PC-9 (cell line): ENCODE measurements at regions not wholly inside any gene's neighbourhood (a gene's known extent, or its start where the extent isn't known, plus 50 kb on each side); places are given as distances from the start of the nearest gene placed in this dataset.

Source experiments
- BruUV-seq: library from RNA; stranded (reverse); fragments of 400-500 nt; replicated peaks from 2 replicates; lab custom pipeline; 2021; lab: Mats Ljungman, UMichigan
- CTCF ChIA-PET: fragments of 300-600 bp; sonication (Branson Sonifier 250); formaldehyde crosslinking; loops from one replicate; lab custom pipeline; 2022; ENCODE audit warnings: antibody characterized with exemption; lab: Charles Lee
- POLR2A ChIA-PET: fragments of 300-600 bp; sonication (Branson Sonifier 250); formaldehyde crosslinking; loops from one replicate; lab custom pipeline; 2022; ENCODE audit warnings: antibody characterized with exemption; ENCODE audit not compliant: unreplicated experiment; lab: Charles Lee
- DNase-seq, 2 experiments: peaks; one replicate each; pipeline versions ENCODE4 v3.0.0 to v3.0.0-alpha.2; 2015 to 2022; ENCODE audit warnings: mixed read lengths in 1 of 2
- H2AFZ ChIP-seq: fragments of 200-600 bp; sonication (generic); 2 replicates; pipeline ENCODE4 v1.8.1; 2017; ENCODE audit warnings: antibody characterized with exemption
- H3F3A ChIP-seq: fragments of 200-600 bp; sonication (generic); 2 replicates; pipeline ENCODE4 v1.8.1; 2017; ENCODE audit warnings: antibody characterized with exemption, mild to moderate bottlenecking, low read depth; ENCODE audit not compliant: insufficient read depth
- H3K27ac ChIP-seq: fragments of 200-600 bp; sonication (generic); 2 replicates; pipeline ENCODE4 v1.6.1; 2016; ENCODE audit warnings: mixed run types
- H3K27me3 ChIP-seq: fragments of 200-600 bp; sonication (generic); 2 replicates; pipeline ENCODE4 v1.6.1; 2016; ENCODE audit warnings: low read depth, mixed run types; ENCODE audit not compliant: insufficient read depth
- H3K36me3 ChIP-seq: fragments of 200-600 bp; sonication (generic); 2 replicates; pipeline ENCODE4 v1.6.1; 2016; ENCODE audit warnings: low read depth, mixed run types
- H3K4me1 ChIP-seq: fragments of 200-600 bp; sonication (generic); replicated peaks from 2 replicates; pipeline ENCODE4 v1.6.1; 2016; ENCODE audit warnings: mixed run types; ENCODE audit not compliant: insufficient read depth
- H3K4me2 ChIP-seq: fragments of 200-600 bp; sonication (generic); 2 replicates; pipeline ENCODE4 v1.6.1; 2017; ENCODE audit warnings: mixed run types
- H3K4me3 ChIP-seq: fragments of 200-600 bp; sonication (generic); 2 replicates; pipeline ENCODE4 v1.6.1; 2016; ENCODE audit warnings: mixed run types
- H3K79me2 ChIP-seq: fragments of 200-600 bp; sonication (generic); 2 replicates; pipeline ENCODE4 v1.6.1; 2017; ENCODE audit warnings: low read depth, mixed run types
- H3K9me2 ChIP-seq: fragments of 200-600 bp; sonication (generic); 2 replicates; pipeline ENCODE4 v1.8.1; 2017; ENCODE audit warnings: mild to moderate bottlenecking; ENCODE audit not compliant: insufficient read depth
- H3K9me3 ChIP-seq: fragments of 200-600 bp; sonication (generic); 2 replicates; pipeline ENCODE4 v1.8.1; 2016; ENCODE audit warnings: low read depth; ENCODE audit not compliant: insufficient read depth
- H4K20me1 ChIP-seq: fragments of 200-600 bp; sonication (generic); 2 replicates; pipeline ENCODE4 v1.8.1; 2017; ENCODE audit not compliant: insufficient read depth
- EZH2 ChIP-seq: fragments of 200-600 bp; sonication (generic); IDR thresholded peaks from 2 replicates; pipeline ENCODE4 v1.8.0; 2017; ENCODE audit warnings: antibody characterized with exemption, low read depth
- intact Hi-C: fragments of 100-400 bp; cut with micrococcal nuclease; formaldehyde crosslinking; loops from one replicate; pipeline ENCODE4 v1.10.0; 2022; ENCODE audit not compliant: unreplicated experiment
- TF ChIP-seq, protein P1 (sequence below): fragments of 200-600 bp; sonication (generic); conservative IDR thresholded peaks from 2 replicates; pipeline ENCODE4 v1.6.1; 2017; ENCODE audit warnings: mixed run types, antibody characterized with exemption, mild to moderate bottlenecking, moderate library complexity

DNA sequence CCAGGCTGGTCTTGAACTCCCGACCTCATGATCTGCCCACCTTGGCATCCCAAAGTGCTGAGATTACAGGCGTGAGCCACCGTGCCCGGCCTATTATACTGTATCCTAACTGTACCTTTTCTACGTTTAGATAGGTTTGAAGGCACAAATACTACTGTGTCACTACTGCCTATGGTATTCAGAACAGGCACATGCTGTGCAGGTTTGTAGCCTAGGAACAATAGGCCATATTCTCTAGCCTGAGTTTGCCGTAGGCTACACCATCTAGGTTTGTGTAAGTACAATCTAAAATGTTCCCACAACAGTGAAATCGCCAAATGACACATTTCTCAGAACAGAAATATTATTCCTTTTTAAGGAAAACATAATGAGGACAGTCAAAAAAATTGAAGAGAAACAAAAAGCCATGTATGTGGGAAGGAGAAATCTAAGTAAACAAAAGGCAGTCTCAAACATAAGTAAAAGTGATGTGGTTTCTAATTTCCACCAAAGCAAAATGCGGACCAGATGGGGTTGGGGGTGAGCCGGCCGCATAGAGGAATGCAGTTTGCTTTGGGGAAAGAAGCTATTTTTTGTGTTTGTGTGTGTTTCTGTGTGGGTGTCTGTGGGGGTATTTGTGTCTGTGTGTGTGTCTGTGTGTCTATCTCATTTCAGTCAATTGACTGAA is 192.6 kb upstream of the SALL4 start:
- Histone ChIP-seq H3K4me1 (no peaks in the 10 kb centered on the region), H3K27me3 (no peaks in the 10 kb centered on the region), H3K79me2 (no peaks in the 10 kb centered on the region), H3K9me3 (no peaks in the 10 kb centered on the region), H3K36me3 (no peaks in the 10 kb centered on the region), H3K27ac (no peak overlapping the region), H3K4me2 (no peak overlapping the region), H3K4me3 (no peak overlapping the region), H3F3A (no peaks in the 10 kb centered on the region), H3K9me2 (no peaks in the 10 kb centered on the region), H2AFZ (no peak overlapping the region), H4K20me1 (no peaks in the 10 kb centered on the region)
- intact Hi-C loops = loop anchor here (5.0 kb wide), 1 partner anchor 193 kb away; the partner anchor contains the start of gene SALL4
- no peak for DNase-seq
- TF ChIP-seq, protein P1, sequence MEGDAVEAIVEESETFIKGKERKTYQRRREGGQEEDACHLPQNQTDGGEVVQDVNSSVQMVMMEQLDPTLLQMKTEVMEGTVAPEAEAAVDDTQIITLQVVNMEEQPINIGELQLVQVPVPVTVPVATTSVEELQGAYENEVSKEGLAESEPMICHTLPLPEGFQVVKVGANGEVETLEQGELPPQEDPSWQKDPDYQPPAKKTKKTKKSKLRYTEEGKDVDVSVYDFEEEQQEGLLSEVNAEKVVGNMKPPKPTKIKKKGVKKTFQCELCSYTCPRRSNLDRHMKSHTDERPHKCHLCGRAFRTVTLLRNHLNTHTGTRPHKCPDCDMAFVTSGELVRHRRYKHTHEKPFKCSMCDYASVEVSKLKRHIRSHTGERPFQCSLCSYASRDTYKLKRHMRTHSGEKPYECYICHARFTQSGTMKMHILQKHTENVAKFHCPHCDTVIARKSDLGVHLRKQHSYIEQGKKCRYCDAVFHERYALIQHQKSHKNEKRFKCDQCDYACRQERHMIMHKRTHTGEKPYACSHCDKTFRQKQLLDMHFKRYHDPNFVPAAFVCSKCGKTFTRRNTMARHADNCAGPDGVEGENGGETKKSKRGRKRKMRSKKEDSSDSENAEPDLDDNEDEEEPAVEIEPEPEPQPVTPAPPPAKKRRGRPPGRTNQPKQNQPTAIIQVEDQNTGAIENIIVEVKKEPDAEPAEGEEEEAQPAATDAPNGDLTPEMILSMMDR = no peak
- TF ChIP-seq EZH2 = no peak
- BruUV-seq = no TSS peak
- ChIA-PET CTCF (no interaction called here), POLR2A (no interaction called here)

DNA sequence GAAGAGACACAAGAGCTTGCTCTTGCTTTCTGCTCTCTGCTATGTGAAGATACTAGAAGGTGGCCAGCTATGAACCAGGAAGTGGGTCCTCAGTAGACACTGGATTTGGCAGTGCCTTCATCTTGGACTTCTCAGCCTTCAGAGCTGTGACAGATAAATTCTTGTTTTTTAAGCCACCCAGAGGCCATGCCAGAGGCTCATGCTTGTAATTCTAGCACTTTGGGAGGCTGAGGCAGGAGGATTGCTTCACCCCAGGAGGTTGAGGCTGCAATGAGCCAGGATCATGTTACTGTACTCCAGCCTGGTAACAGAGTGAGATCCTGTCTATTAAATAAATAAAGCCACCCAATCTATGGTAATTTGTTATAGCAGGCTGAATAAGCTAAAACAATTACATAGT is 185.5 kb upstream of the SALL4 start:
- no peaks in the 10 kb centered on the region for H4K20me1 ChIP-seq
- no peaks in the 10 kb centered on the region for H3K9me2 ChIP-seq
- no peaks in the 10 kb centered on the region for H3K9me3 ChIP-seq
- H2AFZ ChIP-seq = no peak overlapping the region
- intact Hi-C loops = no loop called here
- 0 out of 2 replicates have a peak overlapping the region, but pooled peaks have one; percentile 20 for H3K27ac ChIP-seq
- no peak for DNase-seq
- H3K79me2 ChIP-seq = no peaks in the 10 kb centered on the region
- no peaks in the 10 kb centered on the region for H3K36me3 ChIP-seq
- no TSS peak for BruUV-seq
- peaks cover 23% of the 10 kb centered on the region for H3F3A ChIP-seq
- no peak overlapping the region for H3K4me2 ChIP-seq
- peaks cover 28% of the 10 kb centered on the region for H3K4me1 ChIP-seq
- no peak for TF ChIP-seq EZH2
- TF ChIP-seq, protein P1 = no peak
- no peak overlapping the region for H3K4me3 ChIP-seq
- ChIA-PET CTCF (no interaction called here), POLR2A (no interaction called here)
- H3K27me3 ChIP-seq = no peaks in the 10 kb centered on the region

DNA sequence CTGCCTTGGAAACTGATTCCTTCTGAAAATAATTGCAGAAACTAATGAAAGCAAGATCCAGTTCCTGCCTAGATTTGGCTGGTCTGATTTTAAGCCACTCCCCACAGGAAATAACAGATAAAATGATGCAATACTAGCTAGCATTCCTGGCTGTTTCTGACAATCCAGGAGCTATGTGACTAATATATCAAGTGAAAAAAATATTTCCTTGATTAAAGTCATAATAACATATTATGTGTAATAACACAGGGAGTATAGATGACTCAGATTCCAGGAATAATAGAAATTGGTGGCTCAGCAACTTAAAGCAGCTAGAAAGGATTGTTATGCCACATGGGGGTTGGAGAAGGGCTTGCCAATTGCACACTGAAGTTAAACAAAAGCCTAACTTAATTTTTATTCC is 182.7 kb upstream of the SALL4 start:
- DNase-seq = peak; percentile 18 to 99
- Histone ChIP-seq H3K4me2 (peak overlapping the region; percentile 61), H3K27ac (peak overlapping the region; percentile 90), H3K9me2 (no peaks in the 10 kb centered on the region), H3F3A (peaks cover 23% of the 10 kb centered on the region), H3K79me2 (no peaks in the 10 kb centered on the region), H3K4me3 (peak overlapping the region; percentile 27; the same call in 1 of the 2 replicates), H4K20me1 (no peaks in the 10 kb centered on the region), H3K9me3 (no peaks in the 10 kb centered on the region), H3K4me1 (peaks cover 28% of the 10 kb centered on the region), H2AFZ (no peak overlapping the region), H3K27me3 (no peaks in the 10 kb centered on the region), H3K36me3 (no peaks in the 10 kb centered on the region)
- intact Hi-C loops = no loop called here
- BruUV-seq = no TSS peak
- ChIA-PET CTCF (interaction anchor here (0.6 to 0.8 kb wide), 2 partner anchors 68 to 243 kb away, joined by 4 to 5 read pairs; no protein-coding TSS in a partner anchor), POLR2A (interaction anchor here (0.6 to 0.7 kb wide), 3 partner anchors 63 to 954 kb away, joined by 3 to 11 read pairs (median 5); no protein-coding TSS in a partner anchor)
- TF ChIP-seq, protein P1 = no peak
- TF ChIP-seq EZH2 = no peak
